ENCODE measurements at regions not wholly inside any gene's neighbourhood (a gene's known extent, or its start where the extent isn't known, plus 50 kb on each side); places are given as distances from the start of the nearest gene placed in this dataset.

DNA sequence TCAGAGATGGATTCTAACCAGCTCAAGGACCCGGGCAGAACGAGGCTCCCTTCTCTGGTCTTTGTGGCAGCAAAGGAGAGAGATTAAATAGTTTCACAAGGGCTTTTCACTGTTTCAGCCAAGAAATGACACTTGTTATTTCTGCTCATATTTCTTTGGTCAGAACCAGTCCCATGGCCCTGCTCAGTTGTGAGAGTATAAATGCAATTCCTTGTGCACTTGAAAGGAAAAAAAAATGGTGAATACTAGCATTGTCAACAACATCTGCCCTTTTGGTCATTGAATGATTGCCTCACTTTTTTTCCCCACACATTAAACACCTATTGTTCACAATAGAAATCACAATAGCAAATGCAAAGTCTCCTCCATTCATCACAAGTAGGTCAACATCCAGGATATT is 104.4 kb downstream of the RDH14 start:
- POLR2A ChIA-PET = no interaction called here
- 3% methylated on average over 2 of the region's 2 CpGs for WGBS (ENCODE audit: insufficient coverage, insufficient replicate concordance, low lambda C conversion rate, missing lambda C conversion rate)
- BruUV-seq (replicated peaks) = no TSS peak
- intact Hi-C loops (cut with micrococcal nuclease; ENCODE audit: unreplicated experiment) (no loop called here), in situ Hi-C loops (cut with MboI) (no loop called here)
- H3K27ac ChIP-seq (ENCODE audit: control insufficient read depth, insufficient read depth) = no peak overlapping the region
- DNase-seq (ENCODE audit: low read depth, low spot score) (no peak), ATAC-seq (no peak), FAIRE-seq (no peak)
- H3K36me3 ChIP-seq (ENCODE audit: control insufficient read depth in 2 of 2, insufficient read depth in 2 of 2, low read length in 1 of 2) = no peaks in the 10 kb centered on the region
- no peaks in the 10 kb centered on the region for H4K20me1 ChIP-seq (ENCODE audit: control insufficient read depth, insufficient read depth)
- SMC1A ChIA-PET (ENCODE audit: uncharacterized antibody, unreplicated experiment) = no interaction called here
- no peaks in the 10 kb centered on the region for H3K9me3 ChIP-seq (replicated peaks; ENCODE audit: control insufficient read depth, insufficient read depth, low read length)
- no peak overlapping the region for H3K4me3 ChIP-seq
- CTCF ChIA-PET = no interaction called here
- H2AFZ ChIP-seq (ENCODE audit: control insufficient read depth, low read depth, low read length) = no peak overlapping the region
- no peaks in the 10 kb centered on the region for H3K27me3 ChIP-seq (replicated peaks in 1 of 2; ENCODE audit: control insufficient read depth in 2 of 2, insufficient read depth in 2 of 2, low read length in 1 of 2)
- RAD21 ChIA-PET (ENCODE audit: unreplicated experiment) = no interaction called here
- H3K9ac ChIP-seq (ENCODE audit: control insufficient read depth, insufficient read depth, low read length) = no peak overlapping the region
- no peaks in the 10 kb centered on the region for H3K79me2 ChIP-seq (ENCODE audit: control insufficient read depth, insufficient read depth, low read length)
- no peaks in the 10 kb centered on the region for H3K4me1 ChIP-seq (ENCODE audit: control insufficient read depth, insufficient read depth, low read length)
- no peak overlapping the region for H3K4me2 ChIP-seq (ENCODE audit: control insufficient read depth, insufficient read depth)
- TF ChIP-seq YY1 (IDR thresholded peaks at IDR 0.05; ENCODE audit: low read depth, low read length) (no peak), MEF2A (IDR thresholded peaks at IDR 0.05; ENCODE audit: insufficient read depth, low read depth, low read length) (no peak), E2F8 (IDR thresholded peaks at IDR 0.05; ENCODE audit: low read depth, partially characterized antibody) (no peak), ZBTB40 (IDR thresholded peaks at IDR 0.05; ENCODE audit: borderline replicate concordance) (no peak), NFYA (IDR thresholded peaks at IDR 0.05; ENCODE audit: borderline replicate concordance, low read depth, low read length) (no peak), NFXL1 (IDR thresholded peaks at IDR 0.05; ENCODE audit: borderline replicate concordance) (no peak), NR2C2 (IDR thresholded peaks at IDR 0.05; ENCODE audit: borderline replicate concordance, control insufficient read depth, insufficient read length, low read depth) (no peak), SREBF2 (IDR thresholded peaks at IDR 0.05; ENCODE audit: low read length) (no peak)
- TF ChIP-seq, protein P1, sequence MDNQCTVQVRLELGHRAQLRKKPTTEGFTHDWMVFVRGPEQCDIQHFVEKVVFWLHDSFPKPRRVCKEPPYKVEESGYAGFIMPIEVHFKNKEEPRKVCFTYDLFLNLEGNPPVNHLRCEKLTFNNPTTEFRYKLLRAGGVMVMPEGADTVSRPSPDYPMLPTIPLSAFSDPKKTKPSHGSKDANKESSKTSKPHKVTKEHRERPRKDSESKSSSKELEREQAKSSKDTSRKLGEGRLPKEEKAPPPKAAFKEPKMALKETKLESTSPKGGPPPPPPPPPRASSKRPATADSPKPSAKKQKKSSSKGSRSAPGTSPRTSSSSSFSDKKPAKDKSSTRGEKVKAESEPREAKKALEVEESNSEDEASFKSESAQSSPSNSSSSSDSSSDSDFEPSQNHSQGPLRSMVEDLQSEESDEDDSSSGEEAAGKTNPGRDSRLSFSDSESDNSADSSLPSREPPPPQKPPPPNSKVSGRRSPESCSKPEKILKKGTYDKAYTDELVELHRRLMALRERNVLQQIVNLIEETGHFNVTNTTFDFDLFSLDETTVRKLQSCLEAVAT (IDR thresholded peaks at IDR 0.05) = no peak
- TF ChIP-seq, protein P2, sequence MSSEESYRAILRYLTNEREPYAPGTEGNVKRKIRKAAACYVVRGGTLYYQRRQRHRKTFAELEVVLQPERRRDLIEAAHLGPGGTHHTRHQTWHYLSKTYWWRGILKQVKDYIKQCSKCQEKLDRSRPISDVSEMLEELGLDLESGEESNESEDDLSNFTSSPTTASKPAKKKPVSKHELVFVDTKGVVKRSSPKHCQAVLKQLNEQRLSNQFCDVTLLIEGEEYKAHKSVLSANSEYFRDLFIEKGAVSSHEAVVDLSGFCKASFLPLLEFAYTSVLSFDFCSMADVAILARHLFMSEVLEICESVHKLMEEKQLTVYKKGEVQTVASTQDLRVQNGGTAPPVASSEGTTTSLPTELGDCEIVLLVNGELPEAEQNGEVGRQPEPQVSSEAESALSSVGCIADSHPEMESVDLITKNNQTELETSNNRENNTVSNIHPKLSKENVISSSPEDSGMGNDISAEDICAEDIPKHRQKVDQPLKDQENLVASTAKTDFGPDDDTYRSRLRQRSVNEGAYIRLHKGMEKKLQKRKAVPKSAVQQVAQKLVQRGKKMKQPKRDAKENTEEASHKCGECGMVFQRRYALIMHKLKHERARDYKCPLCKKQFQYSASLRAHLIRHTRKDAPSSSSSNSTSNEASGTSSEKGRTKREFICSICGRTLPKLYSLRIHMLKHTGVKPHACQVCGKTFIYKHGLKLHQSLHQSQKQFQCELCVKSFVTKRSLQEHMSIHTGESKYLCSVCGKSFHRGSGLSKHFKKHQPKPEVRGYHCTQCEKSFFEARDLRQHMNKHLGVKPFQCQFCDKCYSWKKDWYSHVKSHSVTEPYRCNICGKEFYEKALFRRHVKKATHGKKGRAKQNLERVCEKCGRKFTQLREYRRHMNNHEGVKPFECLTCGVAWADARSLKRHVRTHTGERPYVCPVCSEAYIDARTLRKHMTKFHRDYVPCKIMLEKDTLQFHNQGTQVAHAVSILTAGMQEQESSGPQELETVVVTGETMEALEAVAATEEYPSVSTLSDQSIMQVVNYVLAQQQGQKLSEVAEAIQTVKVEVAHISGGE (CRISPR knock-in tag; IDR thresholded peaks at IDR 0.05) = no peak
- TF ChIP-seq, protein P3, sequence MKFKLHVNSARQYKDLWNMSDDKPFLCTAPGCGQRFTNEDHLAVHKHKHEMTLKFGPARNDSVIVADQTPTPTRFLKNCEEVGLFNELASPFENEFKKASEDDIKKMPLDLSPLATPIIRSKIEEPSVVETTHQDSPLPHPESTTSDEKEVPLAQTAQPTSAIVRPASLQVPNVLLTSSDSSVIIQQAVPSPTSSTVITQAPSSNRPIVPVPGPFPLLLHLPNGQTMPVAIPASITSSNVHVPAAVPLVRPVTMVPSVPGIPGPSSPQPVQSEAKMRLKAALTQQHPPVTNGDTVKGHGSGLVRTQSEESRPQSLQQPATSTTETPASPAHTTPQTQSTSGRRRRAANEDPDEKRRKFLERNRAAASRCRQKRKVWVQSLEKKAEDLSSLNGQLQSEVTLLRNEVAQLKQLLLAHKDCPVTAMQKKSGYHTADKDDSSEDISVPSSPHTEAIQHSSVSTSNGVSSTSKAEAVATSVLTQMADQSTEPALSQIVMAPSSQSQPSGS (IDR thresholded peaks at IDR 0.05; ENCODE audit: low read length) = no peak
